Activated naive CD8-positive, alpha-beta T cell (primary cell): ENCODE measurements at regions not wholly inside any gene's neighbourhood (a gene's known extent, or its start where the extent isn't known, plus 50 kb on each side); places are given as distances from the start of the nearest gene placed in this dataset.

ENCODE experiments used
- H3K27ac Mint-ChIP-seq: one replicate; pipeline ENCODE4 v1.8.0; 2021; ENCODE audit warnings: mixed read lengths
- H3K27me3 Mint-ChIP-seq: one replicate; pipeline ENCODE4 v1.8.0; 2021; ENCODE audit warnings: mixed read lengths
- H3K36me3 Mint-ChIP-seq: one replicate; pipeline ENCODE4 v1.8.0; 2021; ENCODE audit warnings: mixed read lengths
- H3K4me1 Mint-ChIP-seq: one replicate; pipeline ENCODE4 v1.8.0; 2021; ENCODE audit warnings: low read depth, mixed read lengths
- H3K4me3 Mint-ChIP-seq: one replicate; pipeline ENCODE4 v1.8.0; 2021; ENCODE audit warnings: mild to moderate bottlenecking, mixed read lengths
- H3K9me3 Mint-ChIP-seq: one replicate; pipeline ENCODE4 v1.8.0; 2021; ENCODE audit warnings: low read depth, mixed read lengths

DNA sequence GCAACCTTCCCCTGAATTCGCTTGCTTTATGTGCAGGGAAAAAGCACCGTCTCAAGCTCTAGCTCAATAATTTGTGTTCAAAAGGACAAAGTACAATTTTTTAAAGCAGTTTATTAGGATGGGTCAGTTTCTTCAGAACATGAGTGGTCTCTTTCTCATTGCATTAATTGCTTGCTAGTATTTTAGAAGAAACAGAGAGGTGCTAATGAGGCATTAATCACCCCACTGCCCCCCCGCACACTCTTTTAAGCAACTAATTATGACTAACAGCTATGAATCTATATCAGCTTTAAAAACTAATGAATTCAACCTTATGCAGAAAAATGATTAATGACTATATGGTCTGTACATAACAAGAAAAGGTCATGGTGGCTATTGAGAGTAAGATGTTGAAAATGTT is 262.1 kb upstream of the ST6GAL2 start:
- H3K4me1 Mint-ChIP-seq: no peaks in the 10 kb centered on the region
- H3K9me3 Mint-ChIP-seq: no peaks in the 10 kb centered on the region
- no peaks in the 10 kb centered on the region for H3K27me3 Mint-ChIP-seq
- no peaks in the 10 kb centered on the region for H3K36me3 Mint-ChIP-seq
- H3K4me3 Mint-ChIP-seq: no peak overlapping the region
- H3K27ac Mint-ChIP-seq: no peak overlapping the region

DNA sequence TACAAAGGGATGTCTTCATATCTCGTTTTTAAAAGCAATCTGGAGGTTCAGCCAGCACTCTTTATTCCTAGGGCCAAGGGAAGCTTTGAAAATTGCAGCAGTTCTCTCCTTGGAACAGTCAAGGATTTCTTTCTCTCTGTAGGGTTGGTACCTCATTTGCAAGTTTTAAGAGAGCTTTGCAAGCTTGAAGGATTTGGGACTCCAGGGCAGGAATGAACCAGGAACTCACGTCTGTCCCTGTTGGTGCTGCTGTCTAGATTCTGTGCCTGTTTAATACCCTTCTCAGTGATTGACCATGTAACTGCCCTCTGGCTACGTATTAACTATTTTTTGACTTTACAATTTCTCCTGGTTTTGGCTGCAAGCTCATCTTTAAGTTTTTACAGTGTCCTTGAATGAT is 262.5 kb upstream of the ST6GAL2 start:
- H3K4me3 Mint-ChIP-seq: no peak overlapping the region
- H3K4me1 Mint-ChIP-seq: no peaks in the 10 kb centered on the region
- H3K9me3 Mint-ChIP-seq: no peaks in the 10 kb centered on the region
- no peaks in the 10 kb centered on the region for H3K27me3 Mint-ChIP-seq
- H3K36me3 Mint-ChIP-seq: no peaks in the 10 kb centered on the region
- H3K27ac Mint-ChIP-seq: no peak overlapping the region

DNA sequence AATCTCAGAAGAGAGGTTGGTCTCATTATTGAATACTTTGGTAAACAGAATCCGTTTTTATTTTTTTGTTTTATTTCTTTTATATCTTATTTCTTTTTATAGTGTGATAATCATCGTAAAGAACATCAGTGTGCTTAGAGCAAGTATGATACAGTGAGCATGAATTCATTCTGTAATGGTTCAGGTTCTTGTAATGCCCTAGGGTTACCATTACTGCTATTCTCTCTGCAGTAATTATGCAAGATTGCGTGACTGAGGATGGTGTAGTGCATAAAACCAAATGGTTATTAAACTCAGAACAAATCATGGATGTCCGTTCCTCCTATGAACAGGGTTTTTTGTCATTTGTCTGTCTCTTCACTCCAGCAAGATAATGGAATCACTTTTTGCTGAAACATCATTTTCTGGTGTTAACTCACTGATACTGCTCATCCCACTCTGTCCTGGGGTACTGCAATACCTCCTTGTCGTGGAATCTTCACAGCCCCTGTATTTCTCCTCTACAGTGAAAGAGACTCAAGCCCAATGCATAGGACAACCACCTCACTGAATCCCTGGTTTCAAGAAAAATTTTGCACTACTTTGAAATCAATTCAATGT is 274.8 kb upstream of the ST6GAL2 start:
- H3K36me3 Mint-ChIP-seq: no peaks in the 10 kb centered on the region
- no peak overlapping the region for H3K27ac Mint-ChIP-seq
- peaks cover 9% of the 10 kb centered on the region for H3K9me3 Mint-ChIP-seq
- no peaks in the 10 kb centered on the region for H3K4me1 Mint-ChIP-seq
- no peaks in the 10 kb centered on the region for H3K27me3 Mint-ChIP-seq
- no peak overlapping the region for H3K4me3 Mint-ChIP-seq

- no peaks in the 10 kb centered on the region for H3K9me3 Mint-ChIP-seq
- H3K4me1 Mint-ChIP-seq: no peaks in the 10 kb centered on the region
- H3K27me3 Mint-ChIP-seq: no peaks in the 10 kb centered on the region
- H3K36me3 Mint-ChIP-seq: no peaks in the 10 kb centered on the region
- H3K27ac Mint-ChIP-seq: no peak overlapping the region
- H3K4me3 Mint-ChIP-seq: no peak overlapping the region
These were observed 282.2 kb upstream of the ST6GAL2 start for GRCh38 chr2:107168141-107168540.

DNA sequence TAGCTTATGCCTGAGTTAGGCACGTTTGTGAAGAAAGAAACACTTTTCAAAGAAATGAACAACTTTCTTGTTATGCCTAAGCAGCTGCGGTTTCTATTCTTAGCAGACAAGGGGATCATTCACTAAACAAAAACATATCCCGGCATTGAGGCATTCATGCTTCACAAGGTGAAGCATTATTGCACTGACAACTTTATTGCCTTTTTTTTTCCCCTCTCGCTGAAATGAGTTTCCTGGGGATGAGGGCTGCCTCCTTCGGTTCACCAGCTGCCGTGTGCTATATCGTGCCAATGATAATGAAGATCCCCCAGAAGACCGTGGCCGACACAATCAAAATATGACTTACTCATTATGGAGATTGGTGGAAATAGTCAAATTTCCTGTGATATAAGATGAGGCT is 288.2 kb upstream of the ST6GAL2 start:
- H3K27me3 Mint-ChIP-seq: no peaks in the 10 kb centered on the region
- H3K4me1 Mint-ChIP-seq: no peaks in the 10 kb centered on the region
- no peak overlapping the region for H3K27ac Mint-ChIP-seq
- no peak overlapping the region for H3K4me3 Mint-ChIP-seq
- no peaks in the 10 kb centered on the region for H3K36me3 Mint-ChIP-seq
- H3K9me3 Mint-ChIP-seq: no peaks in the 10 kb centered on the region

- Mint-ChIP-seq H3K36me3 (no peaks in the 10 kb centered on the region), H3K4me1 (no peaks in the 10 kb centered on the region), H3K27me3 (no peaks in the 10 kb centered on the region), H3K9me3 (no peaks in the 10 kb centered on the region), H3K4me3 (no peak overlapping the region), H3K27ac (no peak overlapping the region)
These were observed 297.0 kb upstream of the ST6GAL2 start for GRCh38 chr2:107182981-107183380.

DNA sequence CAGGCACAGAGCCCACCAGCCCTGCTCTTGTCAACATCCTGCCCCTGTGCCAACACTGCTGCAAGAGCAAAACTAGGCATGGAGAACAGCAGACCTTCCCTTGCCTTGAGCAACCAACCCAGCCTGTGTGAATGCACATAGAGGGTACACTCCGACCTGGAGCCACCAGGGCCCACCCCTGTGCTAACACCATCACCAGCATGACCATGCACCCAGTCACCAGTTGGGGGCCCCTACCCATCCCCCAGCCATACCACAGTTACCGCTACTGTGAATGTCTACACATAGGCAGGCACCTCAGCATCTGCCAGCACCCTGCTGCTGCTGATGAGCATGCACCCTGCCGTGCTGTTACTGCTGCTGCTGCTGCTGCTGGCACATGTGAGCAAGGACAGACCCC is 301.9 kb upstream of the ST6GAL2 start:
- Mint-ChIP-seq H3K4me3 (no peak overlapping the region), H3K9me3 (no peaks in the 10 kb centered on the region), H3K27me3 (no peaks in the 10 kb centered on the region)

GRCh38 chr2:107195631-107196030 is 309.7 kb upstream of the ST6GAL2 start:
- Mint-ChIP-seq H3K27me3 (no peaks in the 10 kb centered on the region), H3K9me3 (no peaks in the 10 kb centered on the region), H3K4me3 (no peak overlapping the region), H3K36me3 (no peaks in the 10 kb centered on the region), H3K27ac (no peak overlapping the region), H3K4me1 (no peaks in the 10 kb centered on the region)

More for the DNA sequence above, 301.9 kb upstream of the ST6GAL2 start:
- Mint-ChIP-seq H3K27ac (no peak overlapping the region), H3K4me1 (no peaks in the 10 kb centered on the region), H3K36me3 (no peaks in the 10 kb centered on the region)

GRCh38 chr2:107197594-107198294 is 311.8 kb upstream of the ST6GAL2 start:
- Mint-ChIP-seq H3K4me1 (no peaks in the 10 kb centered on the region), H3K4me3 (no peak overlapping the region), H3K27me3 (peaks cover 2% of the 10 kb centered on the region), H3K27ac (no peak overlapping the region), H3K9me3 (no peaks in the 10 kb centered on the region), H3K36me3 (no peaks in the 10 kb centered on the region)

GRCh38 chr2:107202962-107203591 is 317.1 kb upstream of the ST6GAL2 start:
- Mint-ChIP-seq H3K27me3 (peaks cover 2% of the 10 kb centered on the region), H3K9me3 (no peaks in the 10 kb centered on the region), H3K4me1 (no peaks in the 10 kb centered on the region), H3K4me3 (no peak overlapping the region), H3K27ac (no peak overlapping the region), H3K36me3 (no peaks in the 10 kb centered on the region)

DNA sequence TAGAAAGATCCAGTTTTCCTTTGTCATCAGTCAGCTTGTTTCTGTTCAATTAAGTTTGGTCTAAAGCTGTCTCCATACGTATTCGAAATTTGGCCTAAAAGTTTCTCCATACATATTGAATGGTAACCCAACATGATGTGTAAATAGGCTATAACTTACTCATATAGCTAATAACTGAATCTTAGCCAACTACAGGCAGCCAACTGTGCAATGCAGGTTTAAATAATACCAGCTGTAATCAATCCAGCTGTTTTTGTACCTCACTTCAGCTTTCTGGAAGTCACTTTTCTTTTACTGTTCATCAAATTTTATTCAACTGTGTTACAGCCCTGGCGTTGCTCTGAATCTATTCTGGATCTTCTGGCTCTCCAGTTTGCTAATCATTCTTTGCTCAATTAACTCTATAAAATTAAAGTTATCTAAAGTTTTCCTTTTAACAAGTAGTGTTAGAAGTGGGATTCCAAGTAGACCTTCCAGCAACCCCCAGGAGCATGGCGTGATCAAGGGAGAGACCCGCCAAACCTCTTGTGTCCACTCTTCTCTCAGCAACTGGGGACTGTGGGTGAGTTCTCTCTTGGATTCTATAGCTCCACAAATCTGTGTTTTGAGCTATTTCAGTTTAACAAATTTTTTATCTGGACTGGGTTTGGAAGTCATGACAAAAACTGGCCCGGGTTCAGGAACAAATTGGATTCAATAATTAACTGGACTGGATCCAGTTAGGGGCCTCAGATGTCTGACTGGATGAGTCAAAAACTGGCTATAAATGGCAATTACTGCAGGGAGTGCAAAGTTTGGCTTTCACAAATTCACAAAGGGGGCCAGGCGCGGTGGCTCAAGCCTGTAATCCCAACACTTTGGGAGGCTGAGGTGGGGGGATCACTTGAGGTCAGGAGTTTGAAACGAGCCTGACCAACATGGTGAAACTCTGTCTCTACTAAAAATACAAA is 329.7 kb upstream of the ST6GAL2 start:
- Mint-ChIP-seq H3K4me3 (no peak overlapping the region), H3K4me1 (no peaks in the 10 kb centered on the region), H3K9me3 (peaks cover 4% of the 10 kb centered on the region), H3K27ac (no peak overlapping the region), H3K36me3 (no peaks in the 10 kb centered on the region), H3K27me3 (no peaks in the 10 kb centered on the region)

DNA sequence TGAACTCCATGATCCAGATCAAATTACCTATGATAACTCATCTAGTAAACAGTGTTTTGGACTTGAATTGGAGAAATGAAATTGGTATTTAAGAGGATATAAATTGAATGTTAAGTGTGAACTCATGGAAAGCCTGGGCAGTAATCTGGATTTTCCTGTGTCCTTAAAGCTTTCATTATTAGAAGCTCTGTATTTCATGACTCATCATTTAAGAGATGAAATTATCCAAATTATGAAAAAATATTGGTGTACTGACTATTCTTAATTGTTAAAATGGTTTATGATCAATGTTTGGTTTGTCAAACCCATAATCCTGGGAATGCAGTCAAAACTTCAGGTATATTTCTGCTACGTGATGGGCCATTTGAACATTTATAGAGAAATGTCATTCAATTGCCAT is 332.2 kb upstream of the ST6GAL2 start:
- H3K9me3 Mint-ChIP-seq: peaks cover 8% of the 10 kb centered on the region
- no peaks in the 10 kb centered on the region for H3K4me1 Mint-ChIP-seq
- no peaks in the 10 kb centered on the region for H3K36me3 Mint-ChIP-seq
- no peak overlapping the region for H3K27ac Mint-ChIP-seq
- no peaks in the 10 kb centered on the region for H3K27me3 Mint-ChIP-seq
- H3K4me3 Mint-ChIP-seq: no peak overlapping the region

DNA sequence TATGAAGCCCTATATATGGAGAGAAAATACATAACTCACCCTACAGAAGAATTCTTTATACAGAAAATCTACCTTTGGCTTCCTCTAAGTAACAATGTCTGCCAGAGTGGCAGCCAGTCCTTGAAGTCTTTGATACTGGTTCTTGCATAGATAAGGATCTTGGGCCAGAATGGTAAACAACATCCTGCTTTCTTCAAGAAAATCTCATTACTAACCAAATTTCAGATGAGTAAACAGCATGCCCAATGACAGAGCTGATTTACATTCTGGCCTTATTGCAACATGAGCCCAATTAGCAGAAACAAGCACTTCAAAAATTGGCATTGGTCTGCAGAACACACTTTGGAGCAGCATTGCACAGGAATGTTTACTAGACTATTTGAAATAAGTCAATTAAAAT is 336.5 kb upstream of the ST6GAL2 start:
- no peaks in the 10 kb centered on the region for H3K27me3 Mint-ChIP-seq
- H3K4me1 Mint-ChIP-seq: no peaks in the 10 kb centered on the region
- H3K9me3 Mint-ChIP-seq: peaks cover 8% of the 10 kb centered on the region
- no peak overlapping the region for H3K27ac Mint-ChIP-seq
- H3K36me3 Mint-ChIP-seq: no peaks in the 10 kb centered on the region
- H3K4me3 Mint-ChIP-seq: no peak overlapping the region

DNA sequence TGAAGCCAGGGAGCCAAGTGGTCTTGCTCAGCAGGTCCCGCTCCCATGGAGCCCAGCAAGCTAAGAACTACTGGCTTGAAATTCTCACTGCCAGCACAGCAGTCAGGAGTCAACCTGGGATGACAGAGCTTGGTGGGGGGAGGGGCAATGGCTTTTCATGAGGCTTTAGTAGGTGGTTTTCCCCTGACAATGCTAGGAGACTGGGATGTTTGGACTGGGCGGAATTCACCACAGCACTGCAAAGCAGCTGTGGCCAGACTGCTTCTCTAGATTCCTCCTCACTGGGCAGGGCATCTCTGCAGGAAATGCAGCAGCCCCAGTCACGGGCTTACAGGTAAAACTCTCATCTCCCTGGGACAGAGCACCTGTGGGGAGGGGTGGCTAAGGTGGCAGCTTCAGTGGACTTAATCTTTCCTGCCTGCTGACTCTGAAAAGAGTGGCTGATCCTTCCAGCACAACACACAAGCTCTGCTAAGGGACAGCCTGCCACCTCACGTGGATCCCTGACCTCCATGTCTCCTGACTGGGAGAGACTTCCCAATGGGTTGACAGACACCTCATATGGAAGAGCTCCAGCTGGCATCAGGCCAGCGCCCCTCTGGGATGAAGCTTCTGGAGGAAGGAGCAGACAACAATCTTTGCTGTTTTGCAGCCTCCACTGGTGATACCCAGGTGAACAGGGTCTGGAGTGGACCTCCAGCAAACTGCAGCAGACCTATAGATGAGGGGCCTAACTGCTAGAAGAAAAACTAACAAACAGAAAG is 349.7 kb upstream of the ST6GAL2 start:
- Mint-ChIP-seq H3K36me3 (no peaks in the 10 kb centered on the region), H3K4me3 (no peak overlapping the region)

More for the DNA sequence above, 349.7 kb upstream of the ST6GAL2 start:
- Mint-ChIP-seq H3K27ac (no peak overlapping the region), H3K9me3 (peaks cover 6% of the 10 kb centered on the region), H3K4me1 (no peaks in the 10 kb centered on the region), H3K27me3 (no peaks in the 10 kb centered on the region)
